Esophagus muscularis mucosa (tissue), 3 donors: ENCODE measurements at regions not wholly inside any gene's neighbourhood (a gene's known extent, or its start where the extent isn't known, plus 50 kb on each side); places are given as distances from the start of the nearest gene placed in this dataset.

Experiments used
- CTCF ChIP-seq, 3 experiments: fragments of 200-600 bp in 2 of 3; fragments of 450-650 bp in 1 of 3; sonication (generic) in 2 of 3; IDR thresholded peaks; one replicate each; pipeline ENCODE4 v1.5.1; 2017 to 2019; ENCODE audit warnings: antibody characterized with exemption in 3 of 3, mild to moderate bottlenecking in 2 of 3, moderate library complexity in 1 of 3
- POLR2A ChIP-seq: fragments of 450-650 bp; IDR thresholded peaks from one replicate; pipeline ENCODE4 v1.6.1; 2017; ENCODE audit warnings: antibody characterized with exemption, moderate library complexity, mild to moderate bottlenecking, low read depth
- POLR2AphosphoS5 ChIP-seq, 2 donors: sonication (generic); formaldehyde crosslinking; IDR thresholded peaks; one replicate each; pipeline ENCODE4 v1.6.1; 2017; ENCODE audit warnings: antibody characterized with exemption in 2 of 2

- TF ChIP-seq CTCF (IDR thresholded peaks at IDR 0.05): no peak
- no peak for TF ChIP-seq POLR2A
- no peak for TF ChIP-seq POLR2AphosphoS5 (IDR thresholded peaks at IDR 0.05)
Measured at GRCh38 chr1:185458670-185459069, 141.6 kb upstream of the IVNS1ABP start.
